K562 (cell line): ENCODE measurements at regions not wholly inside any gene's neighbourhood (a gene's known extent, or its start where the extent isn't known, plus 50 kb on each side); places are given as distances from the start of the nearest gene placed in this dataset.
A peak's percentile ranks its signal among the peaks of the same experiment; 100 is the strongest.

Source experiments
- ATAC-seq: fragments of 200-7000 bp; cut with Tn5 transposase; 3 replicates; pipeline ENCODE4 v1.9.1; 2020; ENCODE audit warnings: moderate library complexity
- BruUV-seq: library from RNA; stranded (reverse); fragments of 400-500 nt; replicated peaks from 2 replicates; lab custom pipeline; 2021; lab: Mats Ljungman, UMichigan
- CTCF ChIA-PET: fragments of 300-600 bp; formaldehyde crosslinking; extraction: SDS; loops from one replicate; lab custom pipeline; 2021; ENCODE audit warnings: low intra/inter-chr PET ratio; lab: Yijun Ruan, JAX
- POLR2A ChIA-PET: fragments of 300-600, 350-650 bp; sonication (Branson Sonifier 250); formaldehyde crosslinking; extraction: SDS; loops from one replicate; lab custom pipeline; 2021; ENCODE audit warnings: antibody characterized with exemption, inconsistent platforms; lab: Yijun Ruan, JAX
- DNase-seq, 4 experiments: peaks; one replicate each; pipeline versions ENCODE4 v3.0.0 to v3.0.0-alpha.2; 2011 to 2018; ENCODE audit warnings: low spot score in 3 of 4, mixed read lengths in 3 of 4; ENCODE audit errors: extremely low read depth in 1 of 4
- FAIRE-seq: peaks from 2 replicates; lab custom pipeline; 2011; peaks lifted over from hg19 to GRCh38; lab: Jason Lieb, UNC
- H2AFZ ChIP-seq: 2 replicates; pipeline ENCODE4 v1.6.0; 2011; ENCODE audit warnings: low read depth, low read length, control low read depth, inconsistent platforms
- H3K27ac ChIP-seq: fragments of 200-600 bp; 3 replicates; pipeline ENCODE4 v1.8.0; 2011; ENCODE audit warnings: low read depth, mild to moderate bottlenecking, control low read depth, inconsistent platforms, low read length, moderate library complexity, mixed read lengths; ENCODE audit errors: extremely low read depth
- H3K27me3 ChIP-seq, 2 experiments: fragments of 300-600 bp in 1 of 2; 2 replicates in 1 of 2; 3 replicates in 1 of 2; pipeline versions ENCODE4 v1.6.0 to v1.8.0; 2011; ENCODE audit warnings: inconsistent platforms in 2 of 2, low read length in 2 of 2, mild to moderate bottlenecking in 1 of 2, mixed read lengths in 1 of 2, moderate library complexity in 1 of 2; ENCODE audit not compliant: control insufficient read depth in 2 of 2, insufficient read depth in 2 of 2
- H3K36me3 ChIP-seq: fragments of 300-600 bp; 3 replicates; pipeline ENCODE4 v1.8.0; 2011; ENCODE audit warnings: mild to moderate bottlenecking, low read length, inconsistent platforms; ENCODE audit not compliant: control insufficient read depth, insufficient read depth
- H3K4me1 ChIP-seq, 2 experiments: fragments of 200-600 bp in 1 of 2; replicated peaks in 1 of 2; 2 replicates in 1 of 2; 3 replicates in 1 of 2; pipeline versions ENCODE4 v1.5.1 to v1.8.0; 2011; ENCODE audit warnings: inconsistent platforms in 2 of 2, low read length in 2 of 2, mild to moderate bottlenecking in 1 of 2, mixed read lengths in 1 of 2, moderate library complexity in 1 of 2; ENCODE audit not compliant: control insufficient read depth in 2 of 2, insufficient read depth in 2 of 2
- H3K4me2 ChIP-seq: 2 replicates; pipeline ENCODE4 v1.6.1; 2011; ENCODE audit warnings: low read length, control low read depth, inconsistent platforms, mixed read lengths; ENCODE audit not compliant: insufficient read depth
- H3K4me3 ChIP-seq: fragments of 200-600 bp; sonication (generic), shearing (Covaris generic); 2 replicates; pipeline ENCODE4 v1.5.1; 2016; ENCODE audit warnings: control low read depth, inconsistent platforms
- H3K79me2 ChIP-seq: fragments of 200-600 bp; 3 replicates; pipeline ENCODE4 v1.8.0; 2011; ENCODE audit warnings: low read length, inconsistent platforms; ENCODE audit not compliant: control insufficient read depth, insufficient read depth
- H3K9ac ChIP-seq, 2 experiments: 2 replicates each; pipeline versions ENCODE4 v1.6.0 to v1.6.1; 2011; ENCODE audit warnings: low read depth in 2 of 2, low read length in 2 of 2, control low read depth in 1 of 2, inconsistent platforms in 1 of 2, mild to moderate bottlenecking in 1 of 2, mixed read lengths in 1 of 2; ENCODE audit not compliant: insufficient read depth in 1 of 2
- H3K9me1 ChIP-seq: one replicate; pipeline ENCODE4 v1.6.0; 2011; ENCODE audit warnings: inconsistent platforms, mild to moderate bottlenecking, low read length, moderate library complexity; ENCODE audit not compliant: control insufficient read depth, insufficient read depth
- H3K9me3 ChIP-seq: replicated peaks from 2 replicates; pipeline ENCODE4 v1.5.1; 2011; ENCODE audit warnings: low read depth, low read length, inconsistent platforms; ENCODE audit not compliant: control insufficient read depth, insufficient read depth
- H4K20me1 ChIP-seq: replicated peaks from 2 replicates; pipeline ENCODE4 v1.6.1; 2011; ENCODE audit warnings: low read length, inconsistent platforms, mixed read lengths; ENCODE audit not compliant: control insufficient read depth, insufficient read depth
- COPS2 ChIP-seq: fragments of 450-650 bp; conservative IDR thresholded peaks from 2 replicates; pipeline ENCODE4 v1.6.1; 2016; ENCODE audit warnings: mild to moderate bottlenecking, moderate library complexity
- DEAF1 ChIP-seq: fragments of 450-650 bp; formaldehyde crosslinking; IDR thresholded peaks from 2 replicates; pipeline ENCODE4 v1.4.0; 2020; ENCODE audit warnings: mild to moderate bottlenecking, moderate library complexity
- RAD21 ChIP-seq, 2 experiments: fragments of 250-450 bp in 1 of 2; fragments of 450-650 bp in 1 of 2; sonication (Bioruptor Pico) in 1 of 2; formaldehyde crosslinking in 1 of 2; IDR thresholded peaks in 1 of 2; conservative IDR thresholded peaks in 1 of 2; 2 replicates each; pipeline versions ENCODE4 v1.4.0 to v1.8.0; 2020 to 2022; ENCODE audit warnings: mild to moderate bottlenecking in 2 of 2, moderate library complexity in 1 of 2
- RBFOX2 ChIP-seq: fragments of 200-400 bp; formaldehyde crosslinking; IDR thresholded peaks from 2 replicates; pipeline ENCODE4 v1.6.1; 2017; ENCODE audit warnings: low read depth, mild to moderate bottlenecking, low read length, moderate library complexity
- REST ChIP-seq, 2 experiments: fragments of 450-650 bp; formaldehyde crosslinking in 1 of 2; IDR thresholded peaks; 2 replicates each; pipeline versions ENCODE4 v1.4.0 to v1.6.1; 2014 to 2020; ENCODE audit warnings: mild to moderate bottlenecking in 2 of 2, borderline replicate concordance in 1 of 2, low read depth in 1 of 2
- TSHZ1 ChIP-seq: fragments of 250-450 bp; sonication (Bioruptor Pico); IDR thresholded peaks from 2 replicates; pipeline ENCODE4 v1.4.0; 2020; ENCODE audit warnings: mild to moderate bottlenecking, moderate library complexity
- WGBS: fragments of 100-300 bp; shearing (Covaris generic); methylation state at CpG from one replicate; pipeline ENCODE4 v1.1.6; 2016; ENCODE audit warnings: low coverage, mixed read lengths; ENCODE audit not compliant: insufficient coverage; ENCODE audit errors: missing lambda C conversion rate; 5-methylcytosine and 5-hydroxymethylcytosine counted together
- in situ Hi-C: fragments of 300-500 bp; cut with MboI; formaldehyde crosslinking; loops from 4 replicates; pipeline ENCODE4 v1.15.0; 2018; ENCODE audit warnings: inconsistent platforms, mixed read lengths
- intact Hi-C: fragments of 100-400 bp; cut with micrococcal nuclease; formaldehyde crosslinking; loops from 2 replicates; pipeline ENCODE4 v1.14.2; 2022

- Histone ChIP-seq H4K20me1 (no peaks in the 10 kb centered on the region; the same call in 1 of the 2 replicates), H3K9me1 (no peaks in the 10 kb centered on the region), H3K79me2 (no peaks in the 10 kb centered on the region), H3K9ac (no peak overlapping the region), H3K9me3 (no peaks in the 10 kb centered on the region; the same call in 1 of the 2 replicates), H3K4me1 (no peaks in the 10 kb centered on the region), H3K4me2 (no peak overlapping the region), H3K4me3 (no peak overlapping the region), H3K27ac (no peak overlapping the region), H3K36me3 (no peaks in the 10 kb centered on the region), H3K27me3 (no peaks in the 10 kb centered on the region; a peak in 1 of 5 replicates), H2AFZ (no peak overlapping the region)
- ChIA-PET POLR2A (no interaction called here), CTCF (interaction anchor here (0.7 to 1.2 kb wide), 2 partner anchors 430 to 487 kb away, joined by 3 to 5 read pairs; no protein-coding TSS in a partner anchor)
- DNase-seq (peak; percentile 25 to 60 (median 31)), FAIRE-seq (peak; percentile 76), ATAC-seq (peak; percentile 48; the same call in 2 of the 3 replicates)
- 3% methylated on average over 7 of the region's 7 CpGs for WGBS
- in situ Hi-C loops = loop anchor here (5.0 to 10.0 kb wide), 2 partner anchors 92 to 449 kb away; no protein-coding TSS in a partner anchor
- BruUV-seq = no TSS peak
- intact Hi-C loops = loop anchor here (1.0 kb wide), 1 partner anchor 431 kb away; no protein-coding TSS in a partner anchor
- TF ChIP-seq COPS2 (no peak), RAD21 (CRISPR knock-in tag; conservative IDR thresholded peaks at IDR 0.05 in 1 of 2, IDR thresholded peaks at IDR 0.05 in 1 of 2) (peak; percentile 46 to 69; a peak in 3 of 4 replicates), RBFOX2 (no peak), DEAF1 (CRISPR knock-in tag) (0 out of 2 replicates have a peak, but pooled peaks have one; percentile 41), TSHZ1 (CRISPR knock-in tag) (no peak), REST (IDR thresholded peaks at IDR 0.05; ENCODE audit: borderline replicate concordance) (peak; percentile 43; the same call in 1 of the 2 replicates), REST (CRISPR knock-in tag; IDR thresholded peaks at IDR 0.05; ENCODE audit: low read depth) (no peak)
Observed at GRCh38 chr12:105705765-105706164, 375.3 kb downstream of the C12orf75 start.
